Left colon (tissue), 2 donors: ENCODE measurements at regions not wholly inside any gene's neighbourhood (a gene's known extent, or its start where the extent isn't known, plus 50 kb on each side); places are given as distances from the start of the nearest gene placed in this dataset.

ENCODE experiments used
- ATAC-seq: fragments of 200-7000 bp; cut with Tn5 transposase; one replicate; pipeline ENCODE4 v1.9.1; 2020; ENCODE audit warnings: mild to moderate bottlenecking, moderate library complexity
- DNase-seq, 2 donors: peaks; one replicate each; pipeline ENCODE4 v3.0.0-alpha.2; 2020
- intact Hi-C, 2 donors: fragments of 100-400 bp; cut with DNase I in 1 of 2; cut with micrococcal nuclease in 1 of 2; formaldehyde crosslinking; loops; one replicate each; pipeline versions ENCODE4 v1.11.2 to v1.14.0; 2022; cut with DNase I, micrococcal nuclease
- donor health status: DM: no; HTN: no; CAD: no.
- donor health status: DM: yes; HTN: yes; CAD: no.

GRCh38 chr16:65644821-65645220, 523.0 kb upstream of the CDH11 start:
- intact Hi-C loops = no loop called here
- no peak for ATAC-seq
- no peak for DNase-seq

- DNase-seq = no peak
- intact Hi-C loops = no loop called here
- ATAC-seq = no peak
Observed at GRCh38 chr16:65641762-65642289, 520.0 kb upstream of the CDH11 start.

- intact Hi-C loops = no loop called here
- DNase-seq = no peak
- ATAC-seq = no peak
Observed at GRCh38 chr16:65641049-65641761, 519.3 kb upstream of the CDH11 start.

GRCh38 chr16:65634833-65635232, 513.0 kb upstream of the CDH11 start:
- ATAC-seq (no peak), DNase-seq (no peak)
- intact Hi-C loops = no loop called here

- DNase-seq = no peak
- intact Hi-C loops = no loop called here
- no peak for ATAC-seq
Observed at GRCh38 chr16:65634291-65634690, 512.4 kb upstream of the CDH11 start.

GRCh38 chr16:65624666-65625065, 502.8 kb upstream of the CDH11 start:
- no peak for DNase-seq
- intact Hi-C loops = no loop called here
- no peak for ATAC-seq

DNA sequence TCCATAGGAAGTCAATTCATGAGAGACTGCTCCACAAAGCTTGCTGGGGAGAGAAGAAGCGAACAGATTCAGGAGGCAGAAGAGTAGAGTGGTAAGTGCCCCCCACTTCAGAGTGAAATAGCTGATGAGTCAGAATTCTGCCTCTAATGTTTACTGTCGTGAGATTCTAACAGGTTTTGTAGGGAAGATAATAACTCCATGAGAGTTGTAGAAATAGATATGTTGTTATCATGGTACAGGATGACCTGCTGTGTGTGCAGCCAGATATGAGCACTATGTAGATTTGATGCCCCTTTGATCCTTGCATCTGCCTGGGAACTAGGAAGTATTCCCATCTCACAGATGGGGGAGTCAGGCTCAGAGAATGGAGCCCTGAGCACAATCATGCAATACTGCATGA, 502.4 kb upstream of the CDH11 start:
- ATAC-seq (no peak), DNase-seq (no peak)
- intact Hi-C loops = no loop called here

GRCh38 chr16:65622871-65623270, 501.0 kb upstream of the CDH11 start:
- intact Hi-C loops = no loop called here
- DNase-seq = no peak
- no peak for ATAC-seq

DNA sequence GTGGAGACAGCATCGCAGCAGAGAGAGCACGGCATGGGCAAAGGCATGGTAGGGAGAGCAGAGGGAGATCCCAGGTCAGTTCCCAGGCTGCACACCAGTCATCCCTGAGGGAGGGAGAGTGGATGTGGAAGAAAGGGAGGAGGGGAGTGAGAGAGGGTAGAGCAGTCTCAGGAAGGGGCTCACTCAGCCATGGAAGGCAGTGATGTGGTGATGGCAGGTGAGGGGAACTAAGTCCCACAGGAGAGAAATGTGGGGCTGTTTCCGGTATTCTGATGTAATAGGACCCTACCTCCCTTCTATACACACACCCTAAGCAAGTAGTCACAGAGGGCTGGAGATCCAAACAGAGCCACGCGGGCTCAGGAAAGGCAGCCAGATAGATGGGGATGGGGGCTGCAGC, 500.3 kb upstream of the CDH11 start:
- DNase-seq = no peak
- intact Hi-C loops = no loop called here
- no peak for ATAC-seq

- intact Hi-C loops = no loop called here
- DNase-seq (no peak), ATAC-seq (no peak)
Observed at GRCh38 chr16:65621640-65622039, 499.8 kb upstream of the CDH11 start.

DNA sequence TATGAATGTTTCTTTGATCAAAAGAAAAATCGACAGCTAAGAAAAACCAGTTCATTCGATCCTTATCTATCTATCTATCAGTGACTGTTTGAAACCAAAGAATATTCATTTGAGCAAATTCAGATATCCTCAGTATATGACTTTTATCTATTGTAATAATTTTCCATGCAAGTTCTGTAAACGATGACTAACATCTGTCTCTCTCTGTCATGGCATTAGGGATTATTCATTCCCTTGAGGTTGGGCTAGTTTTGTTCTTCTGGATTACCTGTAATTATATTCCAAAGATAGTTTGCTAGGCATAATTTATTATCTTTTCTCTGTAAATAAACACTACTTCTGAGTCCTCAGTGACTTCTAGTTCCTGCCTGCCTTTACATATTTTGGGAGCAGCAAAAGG, 497.7 kb upstream of the CDH11 start:
- no peak for DNase-seq
- no peak for ATAC-seq

GRCh38 chr16:65618931-65619330, 497.1 kb upstream of the CDH11 start:
- ATAC-seq (no peak), DNase-seq (no peak)
- intact Hi-C loops = no loop called here

More for the DNA sequence above, 497.7 kb upstream of the CDH11 start:
- intact Hi-C loops = no loop called here

DNA sequence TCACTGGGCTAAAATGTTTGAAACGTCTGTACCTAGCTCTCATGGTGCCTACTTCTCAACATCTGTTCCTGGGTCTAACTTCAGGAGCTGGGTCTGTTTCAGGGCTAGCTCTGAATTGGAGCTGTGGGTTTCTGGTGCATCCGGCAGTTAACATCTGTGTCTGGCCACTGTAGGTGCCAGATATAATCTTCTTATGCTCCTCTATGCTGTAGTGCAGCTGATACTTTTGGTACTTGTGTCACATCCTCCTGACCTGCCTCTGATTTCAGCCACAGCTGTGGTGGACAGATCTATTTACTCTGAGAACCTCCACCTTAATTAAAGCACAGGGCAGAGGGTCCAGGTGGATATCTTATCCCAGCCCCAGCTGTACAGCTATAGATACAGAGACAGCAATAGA, 496.5 kb upstream of the CDH11 start:
- ATAC-seq (no peak), DNase-seq (no peak)
- intact Hi-C loops = no loop called here

DNA sequence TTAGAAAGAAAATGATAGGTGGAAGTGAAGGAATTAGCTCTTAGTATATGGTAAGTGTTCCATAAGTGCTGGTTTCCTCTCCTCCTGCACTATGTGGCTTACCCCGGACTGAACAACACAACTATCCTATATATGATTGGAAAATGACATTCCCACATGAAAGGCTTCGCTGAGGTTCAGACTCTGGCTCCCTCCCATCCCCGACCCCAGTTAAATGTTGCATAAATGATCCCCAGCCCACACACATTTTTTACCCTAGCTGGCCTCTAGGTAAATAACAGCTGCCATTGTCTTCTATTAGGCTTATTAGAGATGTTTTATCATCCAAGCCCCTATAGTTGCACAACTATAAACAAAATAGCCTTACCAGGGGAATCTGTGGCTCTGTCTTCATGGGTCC, 495.6 kb upstream of the CDH11 start:
- ATAC-seq (no peak), DNase-seq (no peak)
- intact Hi-C loops = no loop called here

DNA sequence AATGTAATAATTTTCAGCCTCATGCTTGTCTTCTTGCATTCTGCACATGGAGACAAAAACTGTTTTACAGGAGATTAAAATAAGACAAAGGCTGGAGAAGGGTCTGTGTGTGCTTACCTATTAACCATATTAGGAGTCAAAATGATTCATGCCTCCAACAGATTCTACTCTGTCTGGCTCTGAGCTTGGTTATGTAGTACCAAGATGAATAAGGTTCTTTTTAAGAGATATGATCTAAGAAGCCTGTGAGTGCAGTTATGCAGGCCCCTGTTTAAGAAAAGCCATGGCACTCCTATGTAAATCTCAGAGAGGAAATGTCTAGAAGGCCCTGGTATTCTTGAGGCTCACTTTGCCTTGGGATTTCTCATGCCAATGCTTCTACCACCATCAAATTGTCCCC, 486.6 kb upstream of the CDH11 start:
- ATAC-seq (no peak), DNase-seq (no peak)
- intact Hi-C loops = no loop called here

- intact Hi-C loops = no loop called here
- ATAC-seq (no peak), DNase-seq (no peak)
Observed at GRCh38 chr16:65604771-65605170, 482.9 kb upstream of the CDH11 start.

DNA sequence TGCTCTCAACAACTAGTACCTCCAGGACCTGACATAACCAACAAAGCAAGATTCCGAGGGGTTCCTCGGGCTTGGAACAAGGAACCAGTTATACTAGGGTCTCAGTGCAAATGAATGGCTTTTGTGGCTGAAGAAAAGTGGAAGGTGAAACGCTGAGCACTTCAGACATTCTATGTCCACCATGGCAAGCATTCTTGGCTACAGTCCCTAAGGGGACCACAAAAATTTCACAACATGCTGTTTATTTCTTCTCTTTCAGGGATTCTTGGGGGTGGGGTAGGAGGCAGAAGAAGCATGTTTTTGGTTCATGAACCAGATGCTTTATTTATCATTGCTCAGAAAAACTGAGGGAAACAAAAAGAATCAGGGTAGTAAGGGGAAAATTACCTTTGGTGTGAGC, 479.9 kb upstream of the CDH11 start:
- intact Hi-C loops = no loop called here
- DNase-seq (no peak), ATAC-seq (no peak)

GRCh38 chr16:65600629-65601028, 478.8 kb upstream of the CDH11 start:
- no peak for ATAC-seq
- no peak for DNase-seq
- intact Hi-C loops = no loop called here

- DNase-seq (no peak), ATAC-seq (no peak)
- intact Hi-C loops = no loop called here
Observed at GRCh38 chr16:65600046-65600445, 478.2 kb upstream of the CDH11 start.

- no peak for ATAC-seq
- intact Hi-C loops = no loop called here
- no peak for DNase-seq
Observed at GRCh38 chr16:65598621-65599020, 476.8 kb upstream of the CDH11 start.

GRCh38 chr16:65583498-65583897, 461.6 kb upstream of the CDH11 start:
- intact Hi-C loops = no loop called here
- ATAC-seq (no peak), DNase-seq (no peak)
